GM18907 (cell line): ENCODE measurements at regions not wholly inside any gene's neighbourhood (a gene's known extent, or its start where the extent isn't known, plus 50 kb on each side); places are given as distances from the start of the nearest gene placed in this dataset.

Source experiments
- ATAC-seq: cut with Tn5 transposase; IDR thresholded peaks from one replicate; pipeline ENCODE4 v1.9.1; 2021; ENCODE audit warnings: mild to moderate bottlenecking, moderate library complexity; ENCODE audit not compliant: unreplicated experiment

- no peak for ATAC-seq
Measured at GRCh38 chr2:167462379-167462778, 574.1 kb downstream of the XIRP2 start.

GRCh38 chr2:167454036-167454435 is 565.8 kb downstream of the XIRP2 start:
- ATAC-seq, result no peak

GRCh38 chr2:167451496-167452289 is 563.4 kb downstream of the XIRP2 start:
- no peak for ATAC-seq

- no peak for ATAC-seq
Measured at GRCh38 chr2:167450364-167450763, 562.1 kb downstream of the XIRP2 start.

- ATAC-seq, result no peak
Measured at GRCh38 chr2:167440382-167440781, 552.1 kb downstream of the XIRP2 start.

- no peak for ATAC-seq
Measured at GRCh38 chr2:167438206-167438605, 549.9 kb downstream of the XIRP2 start.

GRCh38 chr2:167431949-167432348 is 543.7 kb downstream of the XIRP2 start:
- no peak for ATAC-seq

- no peak for ATAC-seq
Measured at GRCh38 chr2:167430447-167430846, 542.2 kb downstream of the XIRP2 start.

- no peak for ATAC-seq
Measured at GRCh38 chr2:167424803-167425755, 536.8 kb downstream of the XIRP2 start.

- ATAC-seq, result no peak
Measured at GRCh38 chr2:167424221-167424620, 535.9 kb downstream of the XIRP2 start.

GRCh38 chr2:167423731-167424130 is 535.5 kb downstream of the XIRP2 start:
- no peak for ATAC-seq

- ATAC-seq, result no peak
Measured at GRCh38 chr2:167420211-167420610, 531.9 kb downstream of the XIRP2 start.

- ATAC-seq, result peak; percentile 86
Measured at GRCh38 chr2:167415068-167415467, 526.8 kb downstream of the XIRP2 start.

GRCh38 chr2:167411367-167411766 is 523.1 kb downstream of the XIRP2 start:
- no peak for ATAC-seq

GRCh38 chr2:167406558-167406957 is 518.3 kb downstream of the XIRP2 start:
- no peak for ATAC-seq

GRCh38 chr2:167404627-167405284 is 516.5 kb downstream of the XIRP2 start:
- no peak for ATAC-seq

- ATAC-seq, result no peak
Measured at GRCh38 chr2:167401309-167401708, 513.0 kb downstream of the XIRP2 start.

GRCh38 chr2:167400546-167400945 is 512.3 kb downstream of the XIRP2 start:
- ATAC-seq, result no peak

- ATAC-seq, result no peak
Measured at GRCh38 chr2:167398873-167399272, 510.6 kb downstream of the XIRP2 start.

- ATAC-seq, result no peak
Measured at GRCh38 chr2:167388901-167389300, 500.6 kb downstream of the XIRP2 start.

GRCh38 chr2:167388497-167388896 is 500.2 kb downstream of the XIRP2 start:
- no peak for ATAC-seq
